K562 (cell line): ENCODE measurements at regions not wholly inside any gene's neighbourhood (a gene's known extent, or its start where the extent isn't known, plus 50 kb on each side); places are given as distances from the start of the nearest gene placed in this dataset.

Source experiments
- ATAC-seq: fragments of 200-7000 bp; cut with Tn5 transposase; 3 replicates; pipeline ENCODE4 v1.9.1; 2020; ENCODE audit warnings: moderate library complexity
- BruUV-seq: library from RNA; stranded (reverse); fragments of 400-500 nt; replicated peaks from 2 replicates; lab custom pipeline; 2021; lab: Mats Ljungman, UMichigan
- CTCF ChIA-PET: fragments of 300-600 bp; formaldehyde crosslinking; extraction: SDS; loops from one replicate; lab custom pipeline; 2021; ENCODE audit warnings: low intra/inter-chr PET ratio; lab: Yijun Ruan, JAX
- POLR2A ChIA-PET: fragments of 300-600, 350-650 bp; sonication (Branson Sonifier 250); formaldehyde crosslinking; extraction: SDS; loops from one replicate; lab custom pipeline; 2021; ENCODE audit warnings: antibody characterized with exemption, inconsistent platforms; lab: Yijun Ruan, JAX
- DNase-seq, 4 experiments: peaks; one replicate each; pipeline versions ENCODE4 v3.0.0 to v3.0.0-alpha.2; 2011 to 2018; ENCODE audit warnings: low spot score in 3 of 4, mixed read lengths in 3 of 4; ENCODE audit errors: extremely low read depth in 1 of 4
- FAIRE-seq: peaks from 2 replicates; lab custom pipeline; 2011; peaks lifted over from hg19 to GRCh38; lab: Jason Lieb, UNC
- H2AFZ ChIP-seq: 2 replicates; pipeline ENCODE4 v1.6.0; 2011; ENCODE audit warnings: low read depth, low read length, control low read depth, inconsistent platforms
- H3K27ac ChIP-seq: fragments of 200-600 bp; 3 replicates; pipeline ENCODE4 v1.8.0; 2011; ENCODE audit warnings: low read depth, mild to moderate bottlenecking, control low read depth, inconsistent platforms, low read length, moderate library complexity, mixed read lengths; ENCODE audit errors: extremely low read depth
- H3K27me3 ChIP-seq, 2 experiments: fragments of 300-600 bp in 1 of 2; 2 replicates in 1 of 2; 3 replicates in 1 of 2; pipeline versions ENCODE4 v1.6.0 to v1.8.0; 2011; ENCODE audit warnings: inconsistent platforms in 2 of 2, low read length in 2 of 2, mild to moderate bottlenecking in 1 of 2, mixed read lengths in 1 of 2, moderate library complexity in 1 of 2; ENCODE audit not compliant: control insufficient read depth in 2 of 2, insufficient read depth in 2 of 2
- H3K36me3 ChIP-seq: fragments of 300-600 bp; 3 replicates; pipeline ENCODE4 v1.8.0; 2011; ENCODE audit warnings: mild to moderate bottlenecking, low read length, inconsistent platforms; ENCODE audit not compliant: control insufficient read depth, insufficient read depth
- H3K4me1 ChIP-seq, 2 experiments: fragments of 200-600 bp in 1 of 2; replicated peaks in 1 of 2; 2 replicates in 1 of 2; 3 replicates in 1 of 2; pipeline versions ENCODE4 v1.5.1 to v1.8.0; 2011; ENCODE audit warnings: inconsistent platforms in 2 of 2, low read length in 2 of 2, mild to moderate bottlenecking in 1 of 2, mixed read lengths in 1 of 2, moderate library complexity in 1 of 2; ENCODE audit not compliant: control insufficient read depth in 2 of 2, insufficient read depth in 2 of 2
- H3K4me2 ChIP-seq: 2 replicates; pipeline ENCODE4 v1.6.1; 2011; ENCODE audit warnings: low read length, control low read depth, inconsistent platforms, mixed read lengths; ENCODE audit not compliant: insufficient read depth
- H3K4me3 ChIP-seq: fragments of 200-600 bp; sonication (generic), shearing (Covaris generic); 2 replicates; pipeline ENCODE4 v1.5.1; 2016; ENCODE audit warnings: control low read depth, inconsistent platforms
- H3K79me2 ChIP-seq: fragments of 200-600 bp; 3 replicates; pipeline ENCODE4 v1.8.0; 2011; ENCODE audit warnings: low read length, inconsistent platforms; ENCODE audit not compliant: control insufficient read depth, insufficient read depth
- H3K9ac ChIP-seq, 2 experiments: 2 replicates each; pipeline versions ENCODE4 v1.6.0 to v1.6.1; 2011; ENCODE audit warnings: low read depth in 2 of 2, low read length in 2 of 2, control low read depth in 1 of 2, inconsistent platforms in 1 of 2, mild to moderate bottlenecking in 1 of 2, mixed read lengths in 1 of 2; ENCODE audit not compliant: insufficient read depth in 1 of 2
- H3K9me1 ChIP-seq: one replicate; pipeline ENCODE4 v1.6.0; 2011; ENCODE audit warnings: inconsistent platforms, mild to moderate bottlenecking, low read length, moderate library complexity; ENCODE audit not compliant: control insufficient read depth, insufficient read depth
- H3K9me3 ChIP-seq: replicated peaks from 2 replicates; pipeline ENCODE4 v1.5.1; 2011; ENCODE audit warnings: low read depth, low read length, inconsistent platforms; ENCODE audit not compliant: control insufficient read depth, insufficient read depth
- H4K20me1 ChIP-seq: replicated peaks from 2 replicates; pipeline ENCODE4 v1.6.1; 2011; ENCODE audit warnings: low read length, inconsistent platforms, mixed read lengths; ENCODE audit not compliant: control insufficient read depth, insufficient read depth
- CEBPB ChIP-seq: fragments of 450-650 bp; IDR thresholded peaks from 2 replicates; pipeline ENCODE4 v1.6.1; 2016; ENCODE audit warnings: missing genetic modification characterization, missing compliant biosample characterization
- MTA1 ChIP-seq: fragments of 450-650 bp; IDR thresholded peaks from 2 replicates; pipeline ENCODE4 v1.6.1; 2017; ENCODE audit warnings: borderline replicate concordance
- RFX7 ChIP-seq: fragments of 250-450 bp; sonication (Bioruptor Pico); IDR thresholded peaks from 2 replicates; pipeline ENCODE4 v1.5.1; 2021; ENCODE audit warnings: mild to moderate bottlenecking
- SFPQ ChIP-seq: fragments of 200-400 bp; formaldehyde crosslinking; IDR thresholded peaks from 2 replicates; pipeline ENCODE4 v1.6.1; 2017; ENCODE audit warnings: mild to moderate bottlenecking, low read depth, low read length, moderate library complexity
- SMAD3 ChIP-seq: fragments of 450-650 bp; formaldehyde crosslinking; conservative IDR thresholded peaks from 2 replicates; pipeline ENCODE4 v1.4.0; 2020; ENCODE audit warnings: mild to moderate bottlenecking
- ZKSCAN1 ChIP-seq: fragments of 150-350 bp; IDR thresholded peaks from 2 replicates; pipeline ENCODE4 v1.6.1; 2016; ENCODE audit warnings: low read depth, low read length
- ZNF124 ChIP-seq: sonication (generic); formaldehyde crosslinking; IDR thresholded peaks from 2 replicates; pipeline ENCODE4 v1.8.1; 2022; ENCODE audit warnings: missing genetic modification reagents
- ZNF445 ChIP-seq: fragments of 250-450 bp; sonication (Bioruptor Pico); IDR thresholded peaks from 2 replicates; pipeline ENCODE4 v1.4.0; 2020; ENCODE audit warnings: low read depth, mild to moderate bottlenecking, moderate library complexity
- ZNF592 ChIP-seq: fragments of 450-650 bp; IDR thresholded peaks from 2 replicates; pipeline ENCODE4 v1.6.1; 2017; ENCODE audit warnings: antibody characterized with exemption, mild to moderate bottlenecking
- WGBS: fragments of 100-300 bp; shearing (Covaris generic); methylation state at CpG from one replicate; pipeline ENCODE4 v1.1.6; 2016; ENCODE audit warnings: low coverage, mixed read lengths; ENCODE audit not compliant: insufficient coverage; ENCODE audit errors: missing lambda C conversion rate; 5-methylcytosine and 5-hydroxymethylcytosine counted together
- in situ Hi-C: fragments of 300-500 bp; cut with MboI; formaldehyde crosslinking; loops from 4 replicates; pipeline ENCODE4 v1.15.0; 2018; ENCODE audit warnings: inconsistent platforms, mixed read lengths
- intact Hi-C: fragments of 100-400 bp; cut with micrococcal nuclease; formaldehyde crosslinking; loops from 2 replicates; pipeline ENCODE4 v1.14.2; 2022

- Histone ChIP-seq H3K27me3 (no peaks in the 10 kb centered on the region), H3K9me3 (no peaks in the 10 kb centered on the region), H2AFZ (no peak overlapping the region), H3K4me3 (no peak overlapping the region), H3K27ac (no peak overlapping the region), H3K36me3 (no peaks in the 10 kb centered on the region), H3K4me2 (no peak overlapping the region), H3K4me1 (no peaks in the 10 kb centered on the region), H3K79me2 (no peaks in the 10 kb centered on the region), H4K20me1 (no peaks in the 10 kb centered on the region), H3K9ac (no peak overlapping the region), H3K9me1 (no peaks in the 10 kb centered on the region)
- DNase-seq (no peak), ATAC-seq (no peak), FAIRE-seq (no peak)
- WGBS, result 0% methylated on average over 4 of the region's 4 CpGs
- no TSS peak for BruUV-seq
- TF ChIP-seq ZKSCAN1, result no peak
- TF ChIP-seq ZNF445 (CRISPR knock-in tag), result no peak
- no peak for TF ChIP-seq SFPQ
- no peak for TF ChIP-seq MTA1
- no peak for TF ChIP-seq ZNF124 (CRISPR knock-in tag)
- TF ChIP-seq SMAD3 (CRISPR knock-in tag), result no peak
- no peak for TF ChIP-seq RFX7
- TF ChIP-seq CEBPB (tag), result no peak
- TF ChIP-seq ZNF592, result no peak
- intact Hi-C loops, result no loop called here
- CTCF ChIA-PET, result no interaction called here
- in situ Hi-C loops, result no loop called here
- POLR2A ChIA-PET, result no interaction called here
Measured at GRCh38 chr9:87187656-87188055, 240.3 kb upstream of the GAS1 start.
